ENCODE measurements at regions not wholly inside any gene's neighbourhood (a gene's known extent, or its start where the extent isn't known, plus 50 kb on each side); places are given as distances from the start of the nearest gene placed in this dataset.

DNA sequence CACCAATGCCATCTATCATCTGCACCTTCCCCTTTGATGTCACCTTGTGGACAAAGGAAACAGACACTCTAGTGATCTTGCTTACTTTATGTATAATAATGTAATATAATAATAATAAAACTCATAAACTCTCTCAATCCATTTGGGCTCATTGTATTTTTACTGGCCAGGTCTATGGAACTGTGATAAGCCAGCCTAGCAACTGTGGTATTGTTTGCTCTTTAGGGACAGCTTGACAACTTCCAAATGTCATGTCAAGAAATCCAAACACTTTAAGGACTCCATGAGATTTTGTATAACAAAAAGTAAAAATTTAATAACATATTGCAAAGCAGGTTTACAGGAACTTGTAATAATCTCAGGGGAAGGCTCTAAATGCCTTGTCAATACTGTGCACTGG lies 1163.4 kb upstream of the TMPRSS15 start:
- Histone ChIP-seq H3K4me1 (replicated peaks in 1 of 2; ENCODE audit: control insufficient read depth in 2 of 2, insufficient read depth in 2 of 2, low read length in 2 of 2) (no peaks in the 10 kb centered on the region), H3K9ac (ENCODE audit: insufficient read depth in 1 of 2, low read depth in 2 of 2, low read length in 2 of 2) (no peak overlapping the region), H3K4me2 (ENCODE audit: insufficient read depth, low read length) (no peak overlapping the region), H3K4me3 (no peak overlapping the region), H3K9me3 (replicated peaks; ENCODE audit: control insufficient read depth, insufficient read depth, low read depth, low read length) (no peaks in the 10 kb centered on the region), H3K36me3 (ENCODE audit: control insufficient read depth, insufficient read depth, low read length) (no peaks in the 10 kb centered on the region), H3K27ac (ENCODE audit: extremely low read depth, low read depth, low read length) (no peak overlapping the region), H3K79me2 (ENCODE audit: control insufficient read depth, insufficient read depth, low read length) (no peaks in the 10 kb centered on the region), H4K20me1 (replicated peaks; ENCODE audit: control insufficient read depth, insufficient read depth, low read length) (no peaks in the 10 kb centered on the region), H3K27me3 (ENCODE audit: control insufficient read depth in 2 of 2, insufficient read depth in 2 of 2, low read length in 2 of 2) (no peaks in the 10 kb centered on the region), H2AFZ (ENCODE audit: low read depth, low read length) (no peak overlapping the region), H3K9me1 (ENCODE audit: control insufficient read depth, insufficient read depth, low read length) (no peaks in the 10 kb centered on the region)
- FAIRE-seq (no peak), ATAC-seq (no peak), DNase-seq (ENCODE audit: extremely low read depth in 1 of 4, low spot score in 3 of 4) (no peak)
- ChIA-PET POLR2A (no interaction called here), CTCF (ENCODE audit: low intra/inter-chr PET ratio) (no interaction called here)
- in situ Hi-C loops (cut with MboI): no loop called here
- BruUV-seq (replicated peaks): no TSS peak
- intact Hi-C loops (cut with micrococcal nuclease): no loop called here
- TF ChIP-seq MBD2 (IDR thresholded peaks at IDR 0.05; ENCODE audit: borderline replicate concordance, low read depth) (no peak), TRIM24 (IDR thresholded peaks at IDR 0.05) (no peak), HIVEP1 (CRISPR knock-in tag; IDR thresholded peaks at IDR 0.05) (no peak), POLR2A (conservative IDR thresholded peaks at IDR 0.05) (no peak), ZNF584 (CRISPR knock-in tag; IDR thresholded peaks at IDR 0.05; ENCODE audit: low read depth) (no peak), FUS (optimal IDR thresholded peaks at IDR 0.05; ENCODE audit: low read depth, low read length) (no peak), CAMTA2 (CRISPR knock-in tag; conservative IDR thresholded peaks at IDR 0.05) (no peak), ZNF75A (CRISPR knock-in tag; IDR thresholded peaks at IDR 0.05) (no peak), SAFB (IDR thresholded peaks at IDR 0.05; ENCODE audit: borderline replicate concordance, low read depth, low read length) (no peak), ZNF79 (CRISPR knock-in tag; IDR thresholded peaks at IDR 0.05; ENCODE audit: low read depth) (no peak), KDM1A (IDR thresholded peaks at IDR 0.05) (no peak)
- TF ChIP-seq, protein P1, sequence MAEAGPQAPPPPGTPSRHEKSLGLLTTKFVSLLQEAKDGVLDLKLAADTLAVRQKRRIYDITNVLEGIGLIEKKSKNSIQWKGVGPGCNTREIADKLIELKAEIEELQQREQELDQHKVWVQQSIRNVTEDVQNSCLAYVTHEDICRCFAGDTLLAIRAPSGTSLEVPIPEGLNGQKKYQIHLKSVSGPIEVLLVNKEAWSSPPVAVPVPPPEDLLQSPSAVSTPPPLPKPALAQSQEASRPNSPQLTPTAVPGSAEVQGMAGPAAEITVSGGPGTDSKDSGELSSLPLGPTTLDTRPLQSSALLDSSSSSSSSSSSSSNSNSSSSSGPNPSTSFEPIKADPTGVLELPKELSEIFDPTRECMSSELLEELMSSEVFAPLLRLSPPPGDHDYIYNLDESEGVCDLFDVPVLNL (CRISPR knock-in tag; IDR thresholded peaks at IDR 0.05; ENCODE audit: low read depth): no peak
- TF ChIP-seq, protein P2, sequence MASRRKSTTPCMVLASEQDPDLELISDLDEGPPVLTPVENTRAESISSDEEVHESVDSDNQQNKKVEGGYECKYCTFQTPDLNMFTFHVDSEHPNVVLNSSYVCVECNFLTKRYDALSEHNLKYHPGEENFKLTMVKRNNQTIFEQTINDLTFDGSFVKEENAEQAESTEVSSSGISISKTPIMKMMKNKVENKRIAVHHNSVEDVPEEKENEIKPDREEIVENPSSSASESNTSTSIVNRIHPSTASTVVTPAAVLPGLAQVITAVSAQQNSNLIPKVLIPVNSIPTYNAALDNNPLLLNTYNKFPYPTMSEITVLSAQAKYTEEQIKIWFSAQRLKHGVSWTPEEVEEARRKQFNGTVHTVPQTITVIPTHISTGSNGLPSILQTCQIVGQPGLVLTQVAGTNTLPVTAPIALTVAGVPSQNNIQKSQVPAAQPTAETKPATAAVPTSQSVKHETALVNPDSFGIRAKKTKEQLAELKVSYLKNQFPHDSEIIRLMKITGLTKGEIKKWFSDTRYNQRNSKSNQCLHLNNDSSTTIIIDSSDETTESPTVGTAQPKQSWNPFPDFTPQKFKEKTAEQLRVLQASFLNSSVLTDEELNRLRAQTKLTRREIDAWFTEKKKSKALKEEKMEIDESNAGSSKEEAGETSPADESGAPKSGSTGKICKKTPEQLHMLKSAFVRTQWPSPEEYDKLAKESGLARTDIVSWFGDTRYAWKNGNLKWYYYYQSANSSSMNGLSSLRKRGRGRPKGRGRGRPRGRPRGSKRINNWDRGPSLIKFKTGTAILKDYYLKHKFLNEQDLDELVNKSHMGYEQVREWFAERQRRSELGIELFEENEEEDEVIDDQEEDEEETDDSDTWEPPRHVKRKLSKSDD (conservative IDR thresholded peaks at IDR 0.05; ENCODE audit: low read length): no peak
- TF ChIP-seq, protein P3, sequence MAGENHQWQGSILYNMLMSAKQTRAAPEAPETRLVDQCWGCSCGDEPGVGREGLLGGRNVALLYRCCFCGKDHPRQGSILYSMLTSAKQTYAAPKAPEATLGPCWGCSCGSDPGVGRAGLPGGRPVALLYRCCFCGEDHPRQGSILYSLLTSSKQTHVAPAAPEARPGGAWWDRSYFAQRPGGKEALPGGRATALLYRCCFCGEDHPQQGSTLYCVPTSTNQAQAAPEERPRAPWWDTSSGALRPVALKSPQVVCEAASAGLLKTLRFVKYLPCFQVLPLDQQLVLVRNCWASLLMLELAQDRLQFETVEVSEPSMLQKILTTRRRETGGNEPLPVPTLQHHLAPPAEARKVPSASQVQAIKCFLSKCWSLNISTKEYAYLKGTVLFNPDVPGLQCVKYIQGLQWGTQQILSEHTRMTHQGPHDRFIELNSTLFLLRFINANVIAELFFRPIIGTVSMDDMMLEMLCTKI (IDR thresholded peaks at IDR 0.05; ENCODE audit: partially characterized antibody): no peak
- TF ChIP-seq, protein P4, sequence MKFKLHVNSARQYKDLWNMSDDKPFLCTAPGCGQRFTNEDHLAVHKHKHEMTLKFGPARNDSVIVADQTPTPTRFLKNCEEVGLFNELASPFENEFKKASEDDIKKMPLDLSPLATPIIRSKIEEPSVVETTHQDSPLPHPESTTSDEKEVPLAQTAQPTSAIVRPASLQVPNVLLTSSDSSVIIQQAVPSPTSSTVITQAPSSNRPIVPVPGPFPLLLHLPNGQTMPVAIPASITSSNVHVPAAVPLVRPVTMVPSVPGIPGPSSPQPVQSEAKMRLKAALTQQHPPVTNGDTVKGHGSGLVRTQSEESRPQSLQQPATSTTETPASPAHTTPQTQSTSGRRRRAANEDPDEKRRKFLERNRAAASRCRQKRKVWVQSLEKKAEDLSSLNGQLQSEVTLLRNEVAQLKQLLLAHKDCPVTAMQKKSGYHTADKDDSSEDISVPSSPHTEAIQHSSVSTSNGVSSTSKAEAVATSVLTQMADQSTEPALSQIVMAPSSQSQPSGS (CRISPR knock-in tag; IDR thresholded peaks at IDR 0.05): no peak
- TF ChIP-seq, protein P5, sequence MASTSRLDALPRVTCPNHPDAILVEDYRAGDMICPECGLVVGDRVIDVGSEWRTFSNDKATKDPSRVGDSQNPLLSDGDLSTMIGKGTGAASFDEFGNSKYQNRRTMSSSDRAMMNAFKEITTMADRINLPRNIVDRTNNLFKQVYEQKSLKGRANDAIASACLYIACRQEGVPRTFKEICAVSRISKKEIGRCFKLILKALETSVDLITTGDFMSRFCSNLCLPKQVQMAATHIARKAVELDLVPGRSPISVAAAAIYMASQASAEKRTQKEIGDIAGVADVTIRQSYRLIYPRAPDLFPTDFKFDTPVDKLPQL (IDR thresholded peaks at IDR 0.05; ENCODE audit: extremely low read depth, insufficient read length): no peak
- TF ChIP-seq, protein P6, sequence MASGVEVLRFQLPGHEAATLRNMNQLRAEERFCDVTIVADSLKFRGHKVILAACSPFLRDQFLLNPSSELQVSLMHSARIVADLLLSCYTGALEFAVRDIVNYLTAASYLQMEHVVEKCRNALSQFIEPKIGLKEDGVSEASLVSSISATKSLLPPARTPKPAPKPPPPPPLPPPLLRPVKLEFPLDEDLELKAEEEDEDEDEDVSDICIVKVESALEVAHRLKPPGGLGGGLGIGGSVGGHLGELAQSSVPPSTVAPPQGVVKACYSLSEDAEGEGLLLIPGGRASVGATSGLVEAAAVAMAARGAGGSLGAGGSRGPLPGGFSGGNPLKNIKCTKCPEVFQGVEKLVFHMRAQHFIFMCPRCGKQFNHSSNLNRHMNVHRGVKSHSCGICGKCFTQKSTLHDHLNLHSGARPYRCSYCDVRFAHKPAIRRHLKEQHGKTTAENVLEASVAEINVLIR (CRISPR knock-in tag; IDR thresholded peaks at IDR 0.05): no peak

Measured in K562 (cell line).